OCI-LY1 (cell line): ENCODE measurements at regions not wholly inside any gene's neighbourhood (a gene's known extent, or its start where the extent isn't known, plus 50 kb on each side); places are given as distances from the start of the nearest gene placed in this dataset.

Experiments used
- CTCF ChIP-seq: fragments of 200-600 bp; sonication (generic), shearing (Covaris generic); IDR thresholded peaks from 2 replicates; pipeline ENCODE4 v1.5.1; 2017; ENCODE audit warnings: mild to moderate bottlenecking, antibody characterized with exemption, low read length, moderate library complexity, mixed read lengths
- EZH2 ChIP-seq: fragments of 200-600 bp; sonication (generic), shearing (Covaris generic); IDR thresholded peaks from 2 replicates; pipeline ENCODE4 v1.8.0; 2017; ENCODE audit warnings: borderline replicate concordance, mixed run types, mild to moderate bottlenecking, antibody characterized with exemption, low read length, moderate library complexity, mixed read lengths

- no peak for TF ChIP-seq CTCF
- TF ChIP-seq EZH2: no peak
Observed at GRCh38 chr21:27112186-27112585, 145.3 kb upstream of the ADAMTS5 start.
